GM10266 (cell line): ENCODE measurements at regions not wholly inside any gene's neighbourhood (a gene's known extent, or its start where the extent isn't known, plus 50 kb on each side); places are given as distances from the start of the nearest gene placed in this dataset.

Source experiments
- DNase-seq: peaks from one replicate; pipeline ENCODE4 v3.0.0; 2012; ENCODE audit errors: extremely low spot score
- CTCF ChIP-seq: IDR thresholded peaks from 2 replicates; pipeline ENCODE4 v1.5.1; 2012; ENCODE audit warnings: mild to moderate bottlenecking, low read depth; ENCODE audit not compliant: control insufficient read depth, insufficient read depth; ENCODE audit errors: missing control alignments

DNA sequence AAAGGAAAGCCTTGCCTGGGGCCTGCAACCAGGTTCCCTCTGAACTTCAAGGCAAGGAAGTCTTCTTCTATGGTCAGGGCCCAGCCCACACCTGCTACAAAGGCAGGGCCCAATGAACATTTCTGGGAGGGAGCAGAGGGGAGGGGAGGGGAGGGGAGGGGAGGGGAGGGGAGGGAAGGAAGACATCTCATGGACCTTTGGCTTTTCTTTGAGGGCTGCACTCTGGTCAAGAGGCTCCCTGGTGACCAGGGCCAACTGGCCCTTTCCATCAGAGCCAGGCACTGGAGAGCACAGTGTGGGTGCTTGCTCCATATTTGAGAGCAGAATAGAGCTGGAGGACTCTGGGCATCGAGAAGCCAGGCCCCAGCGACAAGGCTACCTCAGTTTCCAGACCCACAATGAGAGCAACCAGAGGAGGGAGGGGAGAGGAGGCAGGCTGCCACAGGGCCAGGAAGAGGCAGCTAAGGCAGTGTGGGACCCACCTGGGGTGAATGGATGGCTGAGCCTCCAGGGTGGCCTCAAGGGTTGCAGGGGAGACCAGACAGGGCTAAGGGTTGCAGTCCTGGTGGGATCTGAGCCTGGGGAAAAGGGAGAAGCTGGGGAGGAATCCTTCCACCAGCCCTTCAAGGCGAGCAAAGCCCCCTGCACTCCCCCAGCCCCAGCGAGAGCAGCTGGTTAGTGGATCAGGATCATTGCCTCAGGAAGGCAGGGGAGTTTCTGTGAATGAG, 84.8 kb downstream of the MRPL14 start:
- no peak for DNase-seq
- no peak for TF ChIP-seq CTCF

GRCh38 chr6:44041461-44042260, 85.6 kb downstream of the MRPL14 start:
- no peak for DNase-seq

DNA sequence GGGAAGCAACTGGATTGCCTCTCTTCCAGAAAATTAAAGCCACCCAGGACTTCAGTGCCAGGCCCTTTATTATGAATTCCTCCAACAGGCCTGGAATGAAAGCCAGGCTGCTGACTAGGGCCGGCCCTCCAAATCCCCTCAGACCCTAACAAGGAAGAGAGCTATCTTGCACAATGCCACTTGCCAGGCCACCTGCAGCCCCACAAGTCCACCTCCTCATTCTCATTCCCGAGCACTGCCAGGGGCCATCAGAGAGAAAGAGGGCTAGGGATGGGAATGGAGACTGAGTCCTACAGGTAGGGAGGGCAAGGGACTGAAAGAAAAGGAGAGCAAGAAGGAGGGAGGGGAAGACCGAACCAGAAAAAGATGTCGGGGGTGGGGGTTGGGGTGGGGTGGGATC, 86.5 kb downstream of the MRPL14 start:
- no peak for TF ChIP-seq CTCF
- DNase-seq, result no peak

More at GRCh38 chr6:44041461-44042260, 85.6 kb downstream of the MRPL14 start:
- TF ChIP-seq CTCF, result no peak

- no peak for DNase-seq
- no peak for TF ChIP-seq CTCF
Observed at GRCh38 chr6:44039839-44040350, 87.4 kb downstream of the MRPL14 start.

DNA sequence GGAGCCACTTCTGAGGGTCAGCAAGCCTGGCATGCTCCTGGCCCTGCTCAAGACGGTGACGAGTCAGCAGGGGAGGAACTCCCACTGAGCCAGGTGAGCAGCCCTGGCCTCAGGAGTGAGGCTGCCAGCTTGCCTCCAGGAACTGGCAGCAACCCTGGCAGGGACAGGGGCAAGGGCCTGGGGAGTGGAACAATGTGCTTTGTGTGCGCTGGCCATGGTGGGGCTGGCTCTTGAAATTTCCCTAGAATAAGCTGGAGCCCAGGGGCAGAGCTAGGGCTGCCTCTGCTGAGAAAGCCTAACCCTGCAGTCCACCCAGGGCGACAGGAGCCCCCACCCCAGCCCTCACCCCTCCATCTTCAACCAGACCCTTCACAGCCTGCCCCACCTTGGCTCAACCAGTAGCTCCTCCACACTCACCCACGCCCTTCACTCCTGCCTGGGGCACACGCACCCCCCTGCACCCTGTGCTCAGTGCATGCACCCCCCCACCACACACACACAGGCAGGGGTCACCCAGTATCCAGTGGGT, 88.0 kb downstream of the MRPL14 start:
- DNase-seq, result no peak
- no peak for TF ChIP-seq CTCF

GRCh38 chr6:44038543-44039065, 88.6 kb downstream of the MRPL14 start:
- no peak for TF ChIP-seq CTCF
- no peak for DNase-seq
